ENCODE measurements at regions not wholly inside any gene's neighbourhood (a gene's known extent, or its start where the extent isn't known, plus 50 kb on each side); places are given as distances from the start of the nearest gene placed in this dataset.
A peak's percentile ranks its signal among the peaks of the same experiment; 100 is the strongest.
"Not testable (repeated sequence)": the region's sequence is repeated elsewhere in the genome, so short reads cannot be mapped to it uniquely, and the experiment has no call there.

- no peak for DNase-seq (ENCODE audit: low read depth)
Observed at GRCh38 chr3:139134678-139135372, 90.1 kb upstream of the PRR23C start.

DNA sequence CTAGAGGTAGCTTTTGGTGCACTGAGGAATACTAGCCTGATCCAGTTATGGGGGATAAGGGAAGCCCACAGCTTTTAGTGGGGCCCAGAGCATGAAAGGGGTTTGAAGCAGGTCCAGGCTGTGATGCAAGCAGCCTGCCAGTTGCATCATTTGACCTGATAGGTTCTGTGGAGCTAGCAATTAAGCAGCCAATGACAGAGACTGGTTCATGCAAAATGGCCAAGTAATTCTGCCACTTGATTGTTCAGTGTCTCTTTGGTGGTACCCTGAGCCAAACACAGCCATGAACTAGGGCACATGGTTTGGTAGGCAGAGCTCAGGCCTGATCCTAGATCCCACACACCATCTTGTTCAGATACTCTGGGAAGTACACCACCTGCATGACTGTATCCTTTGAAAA, 91.0 kb upstream of the PRR23C start:
- no peak for DNase-seq (ENCODE audit: low read depth)

DNA sequence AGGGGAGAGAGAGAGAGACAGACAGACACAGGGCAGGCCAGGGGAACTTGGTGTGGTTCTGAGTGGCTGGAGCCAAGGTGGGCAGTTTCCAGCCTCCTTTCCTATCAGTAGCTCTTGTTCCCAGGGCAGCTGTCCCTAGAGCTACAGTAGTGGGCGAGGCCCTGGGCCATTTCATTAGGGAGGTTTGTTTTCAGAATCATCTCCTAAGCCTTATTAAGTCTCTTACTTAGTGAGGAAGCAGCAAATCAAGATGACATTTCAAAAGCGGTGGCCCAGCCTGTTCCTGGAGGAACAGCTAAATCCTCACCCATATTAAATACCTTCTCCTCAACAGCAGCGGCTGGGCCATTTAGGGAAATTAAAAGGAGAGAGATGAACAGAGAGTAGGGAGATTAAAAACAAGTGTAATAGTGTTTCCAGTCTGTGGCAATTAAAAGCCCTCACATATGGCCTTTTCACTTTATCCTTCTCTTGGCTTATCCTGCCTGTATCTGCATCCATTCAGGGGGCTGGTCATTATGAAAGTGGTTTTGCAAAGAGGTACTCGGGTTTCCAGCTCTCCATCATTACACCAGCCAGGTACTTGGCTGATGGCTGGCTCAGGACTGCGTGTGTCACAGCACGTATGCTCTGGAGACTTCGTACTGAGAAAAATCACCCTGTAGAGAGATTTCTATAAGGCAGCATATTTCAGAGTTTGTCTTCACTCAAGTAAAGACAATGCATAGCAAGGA, 91.9 kb upstream of the PRR23C start:
- no peak for DNase-seq (ENCODE audit: low read depth)

DNA sequence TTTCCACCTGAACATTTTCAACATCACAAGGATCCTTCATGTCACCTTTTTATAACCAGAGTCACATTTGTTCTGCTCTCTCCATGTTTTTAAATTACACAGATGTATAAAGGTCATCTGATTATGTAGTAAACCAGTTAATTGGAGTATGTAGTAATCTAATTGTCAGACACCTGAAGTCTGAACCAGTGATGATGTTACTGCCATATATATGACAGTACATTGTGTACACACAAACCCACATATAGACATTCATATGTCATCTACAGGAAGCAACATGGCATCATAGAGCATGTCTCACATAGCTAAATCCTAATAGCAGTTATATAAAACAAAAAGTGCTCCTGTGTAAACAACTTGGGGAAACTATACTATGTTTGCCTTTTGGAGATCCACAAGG, 95.9 kb upstream of the PRR23C start:
- no peak for DNase-seq (ENCODE audit: low read depth)

- DNase-seq (ENCODE audit: low read depth), result not testable (repeated sequence)
Observed at GRCh38 chr3:139145980-139146379, 101.3 kb upstream of the PRR23C start.

GRCh38 chr3:139151530-139151929, 106.8 kb upstream of the PRR23C start:
- DNase-seq (ENCODE audit: low read depth), result no peak

- DNase-seq (ENCODE audit: low read depth), result not testable (repeated sequence)
Observed at GRCh38 chr3:139153434-139153833, 108.7 kb upstream of the PRR23C start.

DNA sequence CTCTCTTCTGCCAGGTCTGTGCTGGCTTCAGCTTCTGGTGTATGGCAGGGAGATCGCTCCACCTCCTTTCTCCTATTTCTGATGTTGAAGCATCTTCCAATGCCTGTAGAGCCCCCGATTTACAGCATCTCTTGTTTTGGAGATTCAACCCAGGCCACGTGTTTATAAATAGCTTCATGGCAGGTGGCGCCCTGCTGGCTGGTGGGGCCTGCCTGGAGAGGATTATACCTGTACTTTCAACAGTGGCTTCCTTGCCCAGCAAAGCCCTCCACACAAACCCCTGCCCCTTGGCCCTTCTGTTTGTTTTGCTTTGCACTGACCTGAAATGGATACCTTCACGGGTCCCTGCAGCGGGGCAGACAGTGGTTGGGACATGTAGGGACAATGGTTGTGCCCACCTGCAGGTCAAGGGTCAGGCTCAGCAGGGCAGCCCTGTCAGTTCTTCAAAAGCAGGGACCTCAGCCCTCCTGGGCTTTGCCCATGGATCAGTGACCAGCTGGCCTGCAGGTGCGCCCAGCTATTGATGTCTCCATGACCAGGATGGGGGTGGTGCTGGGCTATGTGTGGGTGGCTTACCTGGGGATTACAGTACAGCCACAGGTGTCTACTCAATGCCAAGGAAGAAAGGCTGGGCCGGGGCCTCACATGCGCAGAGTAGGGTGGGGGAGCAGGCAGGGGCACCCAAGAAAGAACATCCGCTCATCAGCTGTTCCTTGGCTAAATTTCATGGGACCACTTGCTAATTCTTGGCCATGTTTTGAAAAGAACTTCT, 112.7 kb upstream of the PRR23C start:
- DNase-seq (ENCODE audit: low read depth), result no peak

DNA sequence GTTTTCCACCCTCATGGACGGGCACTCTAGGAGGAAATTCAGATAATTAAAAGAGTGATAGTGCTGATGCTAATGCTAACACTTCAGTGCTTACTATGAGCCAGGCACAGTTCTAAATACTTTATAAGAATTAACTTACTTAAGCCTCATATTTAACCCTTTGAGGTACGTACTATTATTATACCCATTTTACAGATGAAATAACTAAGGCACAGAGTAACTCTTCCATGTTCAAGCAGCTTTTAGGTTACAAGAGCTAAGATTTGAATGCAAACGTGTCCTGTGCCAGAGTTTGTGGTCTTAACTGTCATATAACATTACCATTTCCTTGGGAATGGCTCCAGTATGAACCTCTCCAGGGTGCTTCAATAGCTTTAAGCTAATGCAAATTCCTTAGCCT, 114.7 kb upstream of the PRR23C start:
- no peak for DNase-seq (ENCODE audit: low read depth)

DNA sequence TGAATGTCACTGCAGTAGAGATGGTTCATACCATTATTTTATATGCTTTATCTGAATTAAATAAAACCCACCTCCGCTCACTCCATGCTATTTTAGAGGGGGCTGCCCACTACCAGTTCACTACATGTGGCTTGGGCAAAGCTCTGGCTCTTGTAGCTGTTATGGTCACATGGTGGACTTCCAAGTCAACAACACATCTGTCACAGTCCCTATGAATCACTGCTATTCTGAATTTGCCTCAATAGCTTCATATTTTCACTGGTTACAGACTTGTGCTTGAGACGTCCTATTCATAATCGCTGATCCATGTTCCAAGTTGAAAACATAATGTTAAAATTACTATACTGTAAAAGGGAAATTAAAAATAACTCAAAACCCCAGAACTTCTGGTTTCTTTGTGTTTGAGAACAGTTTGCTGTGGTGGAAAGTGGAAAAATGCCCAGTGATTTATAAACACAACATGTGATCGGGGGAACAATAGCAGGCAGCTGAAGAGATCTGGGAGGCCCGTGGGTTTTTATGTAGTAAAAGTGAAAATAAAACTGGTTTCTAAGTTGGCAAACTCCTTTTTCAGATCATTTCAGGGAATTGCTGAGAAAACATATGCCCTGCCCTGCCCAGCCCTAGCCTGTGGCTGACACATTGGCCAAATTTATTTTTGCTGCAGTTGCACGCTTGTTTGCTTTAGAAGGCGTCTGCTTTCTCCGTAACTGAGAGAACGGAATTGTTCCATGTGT, 128.8 kb upstream of the PRR23C start:
- peak; percentile 21 for DNase-seq (ENCODE audit: low read depth)

DNA sequence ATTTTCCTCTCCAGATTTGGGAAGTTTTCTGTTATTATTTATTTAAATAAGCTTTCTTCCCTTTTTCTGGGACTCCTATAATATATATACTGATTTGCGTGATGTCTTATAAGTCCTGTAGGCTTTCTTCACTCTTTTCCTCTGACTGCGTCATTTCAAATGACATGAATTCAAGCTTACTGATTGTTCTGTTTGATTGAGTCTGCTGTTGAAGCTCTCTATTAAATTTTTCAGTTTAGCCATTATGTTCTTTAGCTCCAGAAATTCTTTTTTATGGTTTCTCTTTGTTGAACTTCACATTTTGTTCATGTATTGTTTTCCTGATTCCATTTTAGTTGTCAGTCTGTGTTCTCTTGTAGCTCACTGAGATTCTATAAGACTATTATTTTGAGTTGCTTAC, 135.8 kb upstream of the PRR23C start:
- DNase-seq (ENCODE audit: low read depth), result no peak

DNA sequence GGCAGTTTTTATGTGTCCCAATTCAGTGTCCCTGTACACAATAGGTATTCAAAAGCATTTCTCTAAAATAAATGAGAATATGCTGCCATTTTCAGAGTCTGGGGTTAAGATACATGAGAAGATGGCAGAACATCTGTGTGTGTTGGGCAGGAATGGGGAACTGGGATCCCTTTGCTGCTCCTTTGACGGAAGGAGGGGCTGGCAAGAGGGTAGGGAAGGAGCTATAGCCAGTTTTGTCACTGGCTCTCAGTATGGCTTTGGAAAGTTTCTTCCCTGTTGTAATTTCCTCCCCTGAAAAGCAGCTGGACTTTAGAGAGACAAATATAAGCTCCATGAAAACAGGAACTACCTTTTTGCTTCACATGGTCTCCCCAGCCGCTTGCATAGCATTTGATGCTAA, 137.5 kb upstream of the PRR23C start:
- DNase-seq (ENCODE audit: low read depth), result no peak

DNA sequence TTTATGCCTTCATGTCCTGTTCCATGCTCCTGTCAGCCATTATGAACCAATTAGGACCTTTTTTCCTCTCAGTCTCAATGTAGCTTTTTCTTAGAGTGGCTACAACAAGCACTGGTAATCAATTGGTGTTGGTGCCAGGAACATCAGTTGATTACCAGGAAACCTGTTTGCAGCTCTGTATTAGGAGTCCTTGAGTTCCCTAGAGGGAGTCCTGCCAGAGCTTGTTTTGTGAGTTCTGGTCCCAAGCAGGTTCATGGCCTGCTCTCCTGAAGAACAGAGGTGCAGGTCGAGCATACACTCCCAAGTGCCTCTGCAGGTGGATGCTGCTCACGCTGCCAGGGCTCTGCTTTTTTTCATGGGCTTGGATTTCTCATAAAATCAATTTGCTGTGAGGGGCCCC, 137.9 kb upstream of the PRR23C start:
- DNase-seq (ENCODE audit: low read depth), result no peak

GRCh38 chr3:139185527-139185926, 140.8 kb upstream of the PRR23C start:
- no peak for DNase-seq (ENCODE audit: low read depth)

DNA sequence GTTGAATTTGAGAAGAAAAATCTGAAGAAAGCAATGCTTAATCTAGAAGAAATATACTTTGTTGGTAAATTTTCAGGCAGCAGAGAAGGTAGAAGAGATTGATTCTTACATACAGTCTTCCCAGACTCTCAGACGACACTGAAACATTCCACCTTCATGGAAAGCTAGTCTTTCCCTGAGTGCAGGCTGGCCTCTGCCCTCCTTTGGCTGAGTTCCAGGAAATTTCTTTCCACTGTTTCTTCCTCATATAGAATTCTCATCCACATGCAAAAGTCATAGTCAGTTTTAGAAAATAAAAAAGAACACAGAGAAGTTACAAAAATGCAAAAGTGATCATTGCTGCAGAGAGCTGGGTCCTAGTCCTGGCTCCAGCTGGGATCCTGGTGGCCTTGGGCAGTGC, 142.5 kb upstream of the PRR23C start:
- DNase-seq (ENCODE audit: low read depth), result no peak

DNA sequence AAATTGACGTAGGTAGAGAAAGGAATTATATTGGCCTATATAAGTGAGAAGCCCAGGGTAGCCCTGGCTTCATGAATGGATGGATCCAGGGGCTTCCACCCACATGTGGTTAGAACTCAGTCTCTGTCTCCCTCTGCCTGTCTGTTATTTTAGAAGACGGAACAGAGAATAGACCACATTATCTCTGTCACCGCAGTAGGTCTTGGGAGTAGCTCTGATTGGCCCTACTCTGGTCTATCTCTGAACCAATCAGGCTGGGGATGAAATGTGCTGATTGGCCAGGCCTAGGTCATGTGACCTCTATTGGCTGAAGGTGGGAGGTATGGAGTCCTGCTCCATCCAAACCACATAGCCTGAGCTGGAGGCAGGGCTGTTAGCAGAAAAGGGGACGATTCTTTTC, 143.0 kb upstream of the PRR23C start:
- peak; percentile 38 for DNase-seq (ENCODE audit: low read depth)

- DNase-seq (ENCODE audit: low read depth), result no peak
Observed at GRCh38 chr3:139189943-139190342, 145.3 kb upstream of the PRR23C start.

DNA sequence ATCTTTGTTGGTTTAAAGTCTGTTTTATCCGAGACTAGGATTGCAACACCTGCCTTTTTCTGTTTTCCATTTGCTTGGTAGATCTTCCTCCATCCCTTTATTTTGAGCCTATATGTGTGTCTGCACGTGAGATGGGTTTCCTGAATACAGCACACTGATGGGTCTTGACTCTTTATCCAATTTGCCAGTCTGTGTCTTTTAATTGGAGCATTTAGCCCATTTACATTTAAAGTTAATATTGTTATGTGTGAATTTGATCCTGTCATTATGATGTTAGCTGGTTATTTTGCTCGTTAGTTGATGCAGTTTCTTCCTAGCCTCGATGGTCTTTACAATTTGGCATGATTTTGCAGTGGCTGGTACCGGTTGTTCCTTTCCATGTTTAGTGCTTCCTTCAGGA, 149.4 kb upstream of the MRPS22 start:
- not testable (repeated sequence) for DNase-seq (ENCODE audit: low read depth)

- DNase-seq (ENCODE audit: low read depth), result not testable (repeated sequence)
Observed at GRCh38 chr3:139196146-139196545, 147.7 kb upstream of the MRPS22 start.

DNA sequence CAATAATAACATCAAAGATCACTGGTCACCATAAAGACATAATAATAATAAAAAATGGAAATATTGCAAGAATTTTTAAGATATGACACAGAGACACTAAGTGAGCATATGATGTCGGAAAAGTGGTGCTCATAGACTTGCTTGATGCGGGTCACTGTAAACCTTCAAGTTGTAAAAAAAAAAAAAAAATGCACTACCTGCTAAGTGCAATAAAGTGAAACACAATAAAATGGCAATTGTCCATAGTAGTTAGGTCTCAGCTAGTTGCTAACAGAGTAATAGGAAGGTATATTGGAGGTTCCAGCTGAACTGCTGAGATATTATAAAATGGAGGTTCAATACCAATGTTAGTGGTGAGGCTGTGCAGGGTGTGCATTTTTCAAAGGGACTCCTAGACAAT, 146.6 kb upstream of the MRPS22 start:
- DNase-seq (ENCODE audit: low read depth), result no peak

- no peak for DNase-seq (ENCODE audit: low read depth)
Observed at GRCh38 chr3:139198186-139198585, 145.6 kb upstream of the MRPS22 start.

GRCh38 chr3:139198929-139199328, 144.9 kb upstream of the MRPS22 start:
- peak; percentile 24 for DNase-seq (ENCODE audit: low read depth)
